Common myeloid progenitor, CD34-positive (primary cell): ENCODE measurements at regions not wholly inside any gene's neighbourhood (a gene's known extent, or its start where the extent isn't known, plus 50 kb on each side); places are given as distances from the start of the nearest gene placed in this dataset.
"Not testable (repeated sequence)": the region's sequence is repeated elsewhere in the genome, so short reads cannot be mapped to it uniquely, and the experiment has no call there.

Experiments used
- CTCF ChIA-PET: fragments of 350-600 bp; sonication (Branson Sonifier 250); formaldehyde crosslinking; loops from one replicate; lab custom pipeline; 2021; ENCODE audit warnings: antibody characterized with exemption; lab: Charles Lee
- POLR2A ChIA-PET: fragments of 350-600 bp; sonication (Branson Sonifier 250); formaldehyde crosslinking; loops from one replicate; lab custom pipeline; 2021; ENCODE audit warnings: antibody characterized with exemption; lab: Charles Lee
- DNase-seq, 3 donors: peaks; one replicate each; pipeline versions ENCODE4 v3.0.0 to v3.0.0-alpha.2; 2013
- H3K27ac ChIP-seq, 2 experiments: 1 replicate in 1 of 2; 2 replicates in 1 of 2; pipeline ENCODE4 v1.7.0; 2013; ENCODE audit warnings: inconsistent platforms in 2 of 2, low read length in 2 of 2, mild to moderate bottlenecking in 2 of 2, low read depth in 1 of 2, moderate library complexity in 1 of 2; ENCODE audit not compliant: severe bottlenecking in 2 of 2, insufficient read depth in 1 of 2, poor library complexity in 1 of 2
- H3K27me3 ChIP-seq, 5 experiments: replicated peaks in 2 of 5; 1 replicate in 3 of 5; 2 replicates in 2 of 5; pipeline versions ENCODE4 v1.6.1 to v1.7.0; 2013; ENCODE audit warnings: low read length in 4 of 5, mild to moderate bottlenecking in 2 of 5, moderate library complexity in 2 of 5, inconsistent platforms in 1 of 5; ENCODE audit not compliant: insufficient read depth in 5 of 5, control insufficient read depth in 4 of 5
- H3K36me3 ChIP-seq, 4 experiments: 1 replicate in 2 of 4; 2 replicates in 2 of 4; pipeline versions ENCODE4 v1.6.1 to v1.7.0; 2013; ENCODE audit warnings: low read length in 3 of 4, control low read depth in 1 of 4, mild to moderate bottlenecking in 1 of 4; ENCODE audit not compliant: control insufficient read depth in 4 of 4, insufficient read depth in 4 of 4
- H3K4me1 ChIP-seq, 4 experiments: 1 replicate in 3 of 4; 2 replicates in 1 of 4; pipeline versions ENCODE4 v1.6.1 to v1.7.1; 2013; ENCODE audit warnings: low read length in 3 of 4, mild to moderate bottlenecking in 3 of 4, control low read depth in 1 of 4, inconsistent platforms in 1 of 4, moderate library complexity in 1 of 4; ENCODE audit not compliant: control insufficient read depth in 4 of 4, insufficient read depth in 4 of 4; ENCODE audit errors: control extremely low read depth in 1 of 4
- H3K4me3 ChIP-seq, 7 experiments: 1 replicate in 4 of 7; 2 replicates in 3 of 7; pipeline versions ENCODE4 v1.5.1 to v1.7.0; 2013; ENCODE audit warnings: mild to moderate bottlenecking in 7 of 7, low read length in 6 of 7, moderate library complexity in 6 of 7, inconsistent platforms in 2 of 7, low read depth in 2 of 7, control low read depth in 1 of 7; ENCODE audit not compliant: insufficient read depth in 4 of 7, control insufficient read depth in 1 of 7; ENCODE audit errors: extremely low read depth in 1 of 7
- H3K9me3 ChIP-seq, 5 experiments: 1 replicate in 4 of 5; 2 replicates in 1 of 5; pipeline versions ENCODE4 v1.6.1 to v1.7.1; 2013; ENCODE audit warnings: low read length in 4 of 5, mild to moderate bottlenecking in 2 of 5, inconsistent platforms in 1 of 5, low read depth in 1 of 5, moderate library complexity in 1 of 5; ENCODE audit not compliant: control insufficient read depth in 4 of 5, insufficient read depth in 2 of 5; ENCODE audit errors: control extremely low read depth in 1 of 5
- WGBS: methylation state at CpG from one replicate; pipeline ENCODE4 v1.1.5; 2013; ENCODE audit not compliant: insufficient coverage; 5-methylcytosine and 5-hydroxymethylcytosine counted together

DNA sequence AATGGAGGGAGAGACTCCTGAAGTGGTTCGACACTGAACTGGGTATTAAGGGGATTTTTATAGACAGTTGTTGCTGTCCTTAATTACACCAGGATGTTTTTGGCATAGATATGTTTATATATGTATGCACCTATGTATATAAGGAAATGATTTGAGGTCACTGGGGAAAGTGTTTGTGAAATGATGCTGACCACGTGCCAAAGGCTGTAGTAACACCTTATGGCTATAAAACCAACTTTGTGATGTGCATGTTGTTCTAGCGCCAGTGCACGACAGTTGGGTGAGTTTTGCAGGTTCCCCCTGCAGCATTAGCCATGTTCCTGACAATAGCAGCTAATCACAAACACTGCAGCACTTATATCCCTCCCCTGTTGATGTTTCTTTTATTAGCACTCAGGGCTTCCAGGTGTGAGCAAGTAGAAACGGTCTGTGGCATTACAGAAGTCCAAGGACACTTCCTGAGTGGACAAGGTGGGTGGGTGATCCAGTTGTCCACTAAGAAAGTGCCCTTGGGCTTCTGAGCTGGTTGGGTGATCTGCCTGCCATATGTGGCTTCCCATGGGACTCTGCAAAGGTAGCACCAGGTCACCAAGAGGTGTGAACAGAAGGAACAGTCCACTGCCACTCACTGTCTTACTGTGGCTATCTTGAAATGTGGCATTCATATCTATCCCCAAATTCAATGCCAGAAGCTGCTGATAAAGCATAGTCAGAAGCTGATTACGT, 63.0 kb upstream of the RBM24 start:
- no peaks in the 10 kb centered on the region for H3K9me3 ChIP-seq
- no peak overlapping the region for H3K4me3 ChIP-seq
- H3K36me3 ChIP-seq = no peaks in the 10 kb centered on the region
- no peaks in the 10 kb centered on the region for H3K27me3 ChIP-seq
- 92% methylated on average over 3 of the region's 6 CpGs for WGBS
- no peaks in the 10 kb centered on the region for H3K4me1 ChIP-seq
- H3K27ac ChIP-seq = no peak overlapping the region
- ChIA-PET CTCF (no interaction called here), POLR2A (no interaction called here)
- no peak for DNase-seq

DNA sequence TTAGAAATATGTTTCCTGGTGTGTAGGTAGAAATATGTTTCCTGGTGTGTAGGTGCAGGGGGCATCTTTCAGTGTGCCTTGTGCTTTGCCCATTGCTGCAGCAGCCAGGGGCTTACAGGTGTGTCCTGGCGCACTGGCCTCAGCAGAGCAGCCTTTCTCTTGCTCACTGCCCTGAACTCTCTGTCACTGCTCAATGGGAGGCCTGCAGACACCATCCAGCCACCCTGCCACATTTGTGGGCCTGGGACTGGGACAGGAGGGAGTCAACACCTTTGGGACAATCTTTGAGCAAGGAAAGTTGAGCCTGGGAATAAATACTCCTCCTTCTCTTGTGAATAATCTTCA, 62.4 kb upstream of the RBM24 start:
- ChIA-PET CTCF (no interaction called here), POLR2A (no interaction called here)
- Histone ChIP-seq H3K9me3 (peaks cover 0 to 1% (median 0%) of the 10 kb centered on the region in 5 experiments), H3K36me3 (no peaks in the 10 kb centered on the region), H3K4me3 (no peak overlapping the region), H3K27ac (no peak overlapping the region), H3K4me1 (no peaks in the 10 kb centered on the region), H3K27me3 (no peaks in the 10 kb centered on the region)
- DNase-seq = no peak
- 100% methylated on average over 1 of the region's 1 CpG for WGBS

DNA sequence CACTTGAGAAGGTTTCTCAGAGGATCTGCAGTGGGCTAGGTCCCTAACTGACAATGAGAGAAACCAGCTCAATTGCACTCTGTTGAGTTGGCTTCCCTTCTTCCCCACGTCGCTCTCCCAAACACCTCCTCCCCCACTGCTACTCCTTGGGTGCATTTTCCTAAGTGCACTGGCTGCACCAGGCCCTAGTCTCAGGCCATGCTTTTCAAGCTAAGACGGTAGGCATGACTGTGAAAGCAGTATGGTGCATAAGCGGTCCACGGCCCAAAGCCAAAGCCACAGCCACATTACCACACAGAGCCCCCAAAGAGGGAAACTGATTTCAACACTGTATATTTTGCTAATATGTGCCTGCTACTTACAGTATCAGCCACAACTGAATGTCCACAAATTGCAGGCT, 62.1 kb upstream of the RBM24 start:
- Histone ChIP-seq H3K27ac (no peak overlapping the region), H3K4me1 (no peaks in the 10 kb centered on the region), H3K27me3 (no peaks in the 10 kb centered on the region), H3K36me3 (no peaks in the 10 kb centered on the region), H3K9me3 (peaks cover 0 to 3% (median 0%) of the 10 kb centered on the region in 5 experiments), H3K4me3 (no peak overlapping the region)
- 95% methylated on average over 5 of the region's 5 CpGs for WGBS
- CTCF ChIA-PET = no interaction called here
- DNase-seq = no peak
- POLR2A ChIA-PET = no interaction called here

DNA sequence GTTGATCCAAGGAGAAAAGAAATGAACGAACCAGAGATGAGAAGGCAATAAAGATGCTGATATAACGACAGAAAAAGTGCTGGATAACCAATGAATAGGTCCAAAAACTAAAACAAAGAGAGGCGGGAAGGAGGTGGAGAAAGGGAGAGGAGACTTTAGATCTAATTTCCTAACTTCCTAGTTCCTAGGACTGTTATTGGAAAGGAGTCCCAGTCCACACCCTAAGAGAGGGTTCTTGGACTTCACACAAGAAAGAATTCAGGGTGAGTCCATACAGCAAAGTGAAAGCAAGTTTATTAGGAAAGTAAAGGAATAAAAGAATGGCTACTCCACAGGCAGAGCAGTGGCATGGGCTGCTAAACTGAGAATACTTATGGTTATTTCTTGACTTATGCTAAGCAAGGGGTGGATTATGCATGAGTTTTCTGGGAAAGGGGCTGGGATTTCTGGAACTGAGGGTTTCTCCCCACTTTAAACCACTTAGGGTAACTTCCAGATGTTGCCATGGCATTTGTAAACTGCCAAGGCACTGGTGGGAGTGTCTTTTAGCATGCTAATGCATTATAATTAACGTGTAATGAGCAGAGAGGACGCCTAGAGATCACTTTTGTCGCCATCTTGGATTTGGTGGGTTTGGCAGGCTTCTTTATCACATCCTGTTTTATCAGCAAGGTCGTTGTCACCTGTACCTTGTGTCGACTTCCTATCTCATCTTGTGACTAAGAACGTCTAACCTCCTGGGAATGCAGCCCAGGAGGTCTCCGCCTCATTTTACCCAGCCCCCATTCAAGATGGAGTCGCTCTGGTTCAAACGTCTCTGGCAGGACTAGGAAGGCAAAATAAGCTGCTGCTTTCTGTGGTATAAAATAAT, 60.9 kb upstream of the RBM24 start:
- WGBS = 82% methylated on average over 5 of the region's 12 CpGs

DNA sequence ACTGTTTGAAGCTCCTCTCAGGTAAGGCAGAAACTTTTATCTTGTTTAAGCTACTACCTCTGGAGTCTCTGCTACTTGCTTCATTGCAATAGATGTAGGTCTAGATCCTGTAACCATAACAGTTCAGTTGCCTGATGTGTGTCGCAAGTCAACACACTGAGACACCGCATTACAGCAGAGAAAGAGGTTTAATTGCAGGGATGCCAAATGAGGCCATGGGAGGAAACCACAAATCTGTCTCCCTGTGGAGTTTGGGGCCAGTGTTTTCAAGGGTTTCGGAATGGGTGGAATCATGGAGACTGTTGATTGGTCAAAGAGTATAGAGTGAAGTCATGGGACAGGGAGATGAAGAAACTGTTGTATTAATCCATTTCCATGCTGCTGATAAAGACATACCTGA, 57.1 kb upstream of the RBM24 start:
- ChIA-PET CTCF (no interaction called here), POLR2A (no interaction called here)
- Histone ChIP-seq H3K9me3 (peaks cover 0 to 3% (median 0%) of the 10 kb centered on the region in 5 experiments), H3K36me3 (no peaks in the 10 kb centered on the region), H3K27me3 (no peaks in the 10 kb centered on the region), H3K4me1 (no peaks in the 10 kb centered on the region), H3K27ac (no peak overlapping the region), H3K4me3 (no peak overlapping the region)
- no peak for DNase-seq
- 97% methylated on average over 3 of the region's 3 CpGs for WGBS

More for the DNA sequence above, 60.9 kb upstream of the RBM24 start:
- Histone ChIP-seq H3K27me3 (no peaks in the 10 kb centered on the region), H3K9me3 (peaks cover 0 to 3% (median 0%) of the 10 kb centered on the region in 5 experiments), H3K36me3 (no peaks in the 10 kb centered on the region), H3K4me3 (no peak overlapping the region), H3K27ac (no peak overlapping the region), H3K4me1 (no peaks in the 10 kb centered on the region)
- ChIA-PET CTCF (no interaction called here), POLR2A (no interaction called here)
- no peak for DNase-seq

DNA sequence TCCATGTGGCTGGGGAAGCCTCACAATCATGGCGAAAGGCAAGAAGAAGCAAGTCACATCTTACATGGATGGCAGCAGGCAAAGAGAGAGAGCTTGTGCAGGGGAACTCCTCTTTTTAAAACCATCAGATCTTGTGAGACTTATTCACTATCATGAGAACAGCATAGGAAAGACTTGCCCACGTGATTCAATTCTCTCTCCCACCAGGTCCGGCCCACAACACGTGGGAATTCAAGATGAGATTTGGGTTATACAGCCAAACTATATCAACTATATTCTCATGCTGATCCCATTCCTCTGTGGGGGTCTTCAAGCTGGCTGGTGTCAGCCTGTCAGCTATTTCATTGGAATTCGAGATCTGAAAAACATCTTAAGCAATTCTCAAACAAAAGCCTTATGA, 56.7 kb upstream of the RBM24 start:
- H3K4me3 ChIP-seq, CTCF ChIA-PET, POLR2A ChIA-PET, H3K36me3 ChIP-seq, H3K27ac ChIP-seq, H3K9me3 ChIP-seq, H3K27me3 ChIP-seq, H3K4me1 ChIP-seq, DNase-seq: not testable (repeated sequence)
- 98% methylated on average over 4 of the region's 5 CpGs for WGBS
